ENCODE measurements at regions not wholly inside any gene's neighbourhood (a gene's known extent, or its start where the extent isn't known, plus 50 kb on each side); places are given as distances from the start of the nearest gene placed in this dataset.

DNA sequence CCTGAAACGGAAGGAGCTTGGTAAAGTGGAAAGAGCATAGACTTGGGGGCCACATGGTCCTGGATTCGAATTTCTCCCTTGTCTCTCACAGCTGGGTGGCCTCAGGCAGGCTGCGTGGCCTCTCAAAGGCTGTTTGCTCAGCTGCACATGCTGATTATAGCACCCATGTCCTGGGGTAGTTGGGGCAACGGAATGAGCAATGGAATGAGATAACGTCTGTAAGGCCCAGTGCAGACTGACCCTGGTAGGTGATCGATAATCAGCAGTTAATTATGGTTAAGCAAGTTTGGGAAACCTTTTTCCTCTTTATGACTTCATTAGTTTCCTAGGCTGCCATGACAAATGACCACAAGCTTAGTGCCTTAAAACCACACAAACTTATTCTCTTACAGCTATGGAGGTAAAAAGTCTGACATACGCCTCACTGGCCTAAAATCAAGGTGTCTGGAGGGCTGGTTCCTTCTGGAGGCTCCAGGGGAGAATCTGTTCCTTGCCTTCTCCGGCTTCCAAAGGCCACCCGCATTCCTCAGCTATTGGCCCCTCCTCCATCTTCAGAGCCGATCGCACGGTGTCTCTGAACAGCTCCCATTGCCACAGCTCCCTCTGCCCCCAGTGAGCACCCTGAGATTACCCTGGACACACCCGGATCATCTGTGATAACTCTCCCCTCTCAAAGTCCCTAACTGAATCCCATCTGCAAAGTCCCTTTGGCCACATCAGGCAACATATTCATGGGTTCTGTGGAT is 294.9 kb upstream of the FOXF1 start:
- TF ChIP-seq, protein P1, sequence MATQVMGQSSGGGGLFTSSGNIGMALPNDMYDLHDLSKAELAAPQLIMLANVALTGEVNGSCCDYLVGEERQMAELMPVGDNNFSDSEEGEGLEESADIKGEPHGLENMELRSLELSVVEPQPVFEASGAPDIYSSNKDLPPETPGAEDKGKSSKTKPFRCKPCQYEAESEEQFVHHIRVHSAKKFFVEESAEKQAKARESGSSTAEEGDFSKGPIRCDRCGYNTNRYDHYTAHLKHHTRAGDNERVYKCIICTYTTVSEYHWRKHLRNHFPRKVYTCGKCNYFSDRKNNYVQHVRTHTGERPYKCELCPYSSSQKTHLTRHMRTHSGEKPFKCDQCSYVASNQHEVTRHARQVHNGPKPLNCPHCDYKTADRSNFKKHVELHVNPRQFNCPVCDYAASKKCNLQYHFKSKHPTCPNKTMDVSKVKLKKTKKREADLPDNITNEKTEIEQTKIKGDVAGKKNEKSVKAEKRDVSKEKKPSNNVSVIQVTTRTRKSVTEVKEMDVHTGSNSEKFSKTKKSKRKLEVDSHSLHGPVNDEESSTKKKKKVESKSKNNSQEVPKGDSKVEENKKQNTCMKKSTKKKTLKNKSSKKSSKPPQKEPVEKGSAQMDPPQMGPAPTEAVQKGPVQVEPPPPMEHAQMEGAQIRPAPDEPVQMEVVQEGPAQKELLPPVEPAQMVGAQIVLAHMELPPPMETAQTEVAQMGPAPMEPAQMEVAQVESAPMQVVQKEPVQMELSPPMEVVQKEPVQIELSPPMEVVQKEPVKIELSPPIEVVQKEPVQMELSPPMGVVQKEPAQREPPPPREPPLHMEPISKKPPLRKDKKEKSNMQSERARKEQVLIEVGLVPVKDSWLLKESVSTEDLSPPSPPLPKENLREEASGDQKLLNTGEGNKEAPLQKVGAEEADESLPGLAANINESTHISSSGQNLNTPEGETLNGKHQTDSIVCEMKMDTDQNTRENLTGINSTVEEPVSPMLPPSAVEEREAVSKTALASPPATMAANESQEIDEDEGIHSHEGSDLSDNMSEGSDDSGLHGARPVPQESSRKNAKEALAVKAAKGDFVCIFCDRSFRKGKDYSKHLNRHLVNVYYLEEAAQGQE (IDR thresholded peaks at IDR 0.05; ENCODE audit: low read depth), result no peak
- no peak for TF ChIP-seq MAX (IDR thresholded peaks at IDR 0.05)
- TF ChIP-seq EP300 (IDR thresholded peaks at IDR 0.05; ENCODE audit: borderline replicate concordance), result no peak
- no peak for TF ChIP-seq FOXM1 (IDR thresholded peaks at IDR 0.05; ENCODE audit: borderline replicate concordance, low read depth)
- no peak for TF ChIP-seq CEBPB (IDR thresholded peaks at IDR 0.05)
- no peak for TF ChIP-seq TCF12 (IDR thresholded peaks at IDR 0.05; ENCODE audit: low read depth)
- TF ChIP-seq TAF1 (IDR thresholded peaks at IDR 0.05; ENCODE audit: low read depth), result no peak
- no peak for TF ChIP-seq YY1 (IDR thresholded peaks at IDR 0.05; ENCODE audit: low read depth)
- no peak for TF ChIP-seq RAD21 (IDR thresholded peaks at IDR 0.05; ENCODE audit: low read depth)
- no peak for TF ChIP-seq CREB1 (IDR thresholded peaks at IDR 0.05; ENCODE audit: low read depth)
- TF ChIP-seq, protein P2, sequence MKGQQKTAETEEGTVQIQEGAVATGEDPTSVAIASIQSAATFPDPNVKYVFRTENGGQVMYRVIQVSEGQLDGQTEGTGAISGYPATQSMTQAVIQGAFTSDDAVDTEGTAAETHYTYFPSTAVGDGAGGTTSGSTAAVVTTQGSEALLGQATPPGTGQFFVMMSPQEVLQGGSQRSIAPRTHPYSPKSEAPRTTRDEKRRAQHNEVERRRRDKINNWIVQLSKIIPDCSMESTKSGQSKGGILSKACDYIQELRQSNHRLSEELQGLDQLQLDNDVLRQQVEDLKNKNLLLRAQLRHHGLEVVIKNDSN (IDR thresholded peaks at IDR 0.05), result no peak
- TF ChIP-seq TEAD4 (IDR thresholded peaks at IDR 0.05), result no peak
- no peak for TF ChIP-seq NFIC (IDR thresholded peaks at IDR 0.05)
- TF ChIP-seq EGR1 (IDR thresholded peaks at IDR 0.05), result no peak

All from Ishikawa (cell line).